ENCODE measurements at regions not wholly inside any gene's neighbourhood (a gene's known extent, or its start where the extent isn't known, plus 50 kb on each side); places are given as distances from the start of the nearest gene placed in this dataset.

DNA sequence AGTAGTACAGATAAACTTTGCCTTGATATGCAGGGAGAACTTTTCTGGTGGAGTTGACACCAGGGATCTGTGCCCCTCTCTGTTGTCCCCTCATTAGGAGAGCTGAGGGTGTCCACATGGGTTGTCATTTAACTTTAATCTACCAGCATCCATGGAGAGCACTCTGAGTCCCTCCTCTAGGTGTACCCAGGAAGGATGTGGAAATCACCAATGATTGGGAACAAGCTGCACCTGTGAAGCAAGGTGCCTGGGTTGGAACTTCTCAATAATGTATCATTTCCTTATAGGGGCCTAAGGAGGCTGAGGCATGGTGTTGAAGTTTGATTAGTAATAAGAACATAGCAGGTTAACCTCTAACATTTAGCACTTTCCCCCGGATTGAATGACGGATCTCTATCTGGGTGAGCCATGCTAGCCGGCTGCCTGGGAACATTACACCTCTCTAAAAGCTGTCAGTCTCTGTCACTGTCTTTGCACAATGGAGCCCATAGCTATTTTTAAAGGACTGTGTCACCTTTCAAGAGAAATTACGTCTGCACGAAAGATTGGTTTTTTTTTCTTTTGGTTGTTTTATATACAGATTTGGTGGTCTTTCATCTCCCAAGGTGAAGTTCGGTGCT lies 239.3 kb downstream of the MAF start:
- CTCF ChIA-PET, result no interaction called here
- Histone ChIP-seq H3K9me3 (ENCODE audit: control insufficient read depth, insufficient read depth, low read depth, low read length) (no peaks in the 10 kb centered on the region), H3K27ac (ENCODE audit: low read length) (no peak overlapping the region), H3K4me1 (ENCODE audit: control insufficient read depth, insufficient read depth, low read length) (no peaks in the 10 kb centered on the region), H3K27me3 (ENCODE audit: control insufficient read depth, insufficient read depth, low read length) (no peaks in the 10 kb centered on the region), H3K36me3 (ENCODE audit: control insufficient read depth, insufficient read depth, low read length) (no peaks in the 10 kb centered on the region), H3K4me3 (ENCODE audit: low read depth in 2 of 2, low read length in 2 of 2) (no peak overlapping the region)
- TF ChIP-seq POLR2AphosphoS5 (IDR thresholded peaks at IDR 0.05; ENCODE audit: low read depth, low read length) (no peak), SIN3A (IDR thresholded peaks at IDR 0.05; ENCODE audit: borderline replicate concordance, insufficient read depth, low read depth, low read length) (no peak), TCF7L2 (IDR thresholded peaks at IDR 0.05; ENCODE audit: low read depth, low read length) (no peak)
- TF ChIP-seq, protein P1, sequence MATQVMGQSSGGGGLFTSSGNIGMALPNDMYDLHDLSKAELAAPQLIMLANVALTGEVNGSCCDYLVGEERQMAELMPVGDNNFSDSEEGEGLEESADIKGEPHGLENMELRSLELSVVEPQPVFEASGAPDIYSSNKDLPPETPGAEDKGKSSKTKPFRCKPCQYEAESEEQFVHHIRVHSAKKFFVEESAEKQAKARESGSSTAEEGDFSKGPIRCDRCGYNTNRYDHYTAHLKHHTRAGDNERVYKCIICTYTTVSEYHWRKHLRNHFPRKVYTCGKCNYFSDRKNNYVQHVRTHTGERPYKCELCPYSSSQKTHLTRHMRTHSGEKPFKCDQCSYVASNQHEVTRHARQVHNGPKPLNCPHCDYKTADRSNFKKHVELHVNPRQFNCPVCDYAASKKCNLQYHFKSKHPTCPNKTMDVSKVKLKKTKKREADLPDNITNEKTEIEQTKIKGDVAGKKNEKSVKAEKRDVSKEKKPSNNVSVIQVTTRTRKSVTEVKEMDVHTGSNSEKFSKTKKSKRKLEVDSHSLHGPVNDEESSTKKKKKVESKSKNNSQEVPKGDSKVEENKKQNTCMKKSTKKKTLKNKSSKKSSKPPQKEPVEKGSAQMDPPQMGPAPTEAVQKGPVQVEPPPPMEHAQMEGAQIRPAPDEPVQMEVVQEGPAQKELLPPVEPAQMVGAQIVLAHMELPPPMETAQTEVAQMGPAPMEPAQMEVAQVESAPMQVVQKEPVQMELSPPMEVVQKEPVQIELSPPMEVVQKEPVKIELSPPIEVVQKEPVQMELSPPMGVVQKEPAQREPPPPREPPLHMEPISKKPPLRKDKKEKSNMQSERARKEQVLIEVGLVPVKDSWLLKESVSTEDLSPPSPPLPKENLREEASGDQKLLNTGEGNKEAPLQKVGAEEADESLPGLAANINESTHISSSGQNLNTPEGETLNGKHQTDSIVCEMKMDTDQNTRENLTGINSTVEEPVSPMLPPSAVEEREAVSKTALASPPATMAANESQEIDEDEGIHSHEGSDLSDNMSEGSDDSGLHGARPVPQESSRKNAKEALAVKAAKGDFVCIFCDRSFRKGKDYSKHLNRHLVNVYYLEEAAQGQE (IDR thresholded peaks at IDR 0.05; ENCODE audit: insufficient read depth in 1 of 2, low read depth in 2 of 2, low read length in 1 of 2), result no peak
- TF ChIP-seq, protein P2, sequence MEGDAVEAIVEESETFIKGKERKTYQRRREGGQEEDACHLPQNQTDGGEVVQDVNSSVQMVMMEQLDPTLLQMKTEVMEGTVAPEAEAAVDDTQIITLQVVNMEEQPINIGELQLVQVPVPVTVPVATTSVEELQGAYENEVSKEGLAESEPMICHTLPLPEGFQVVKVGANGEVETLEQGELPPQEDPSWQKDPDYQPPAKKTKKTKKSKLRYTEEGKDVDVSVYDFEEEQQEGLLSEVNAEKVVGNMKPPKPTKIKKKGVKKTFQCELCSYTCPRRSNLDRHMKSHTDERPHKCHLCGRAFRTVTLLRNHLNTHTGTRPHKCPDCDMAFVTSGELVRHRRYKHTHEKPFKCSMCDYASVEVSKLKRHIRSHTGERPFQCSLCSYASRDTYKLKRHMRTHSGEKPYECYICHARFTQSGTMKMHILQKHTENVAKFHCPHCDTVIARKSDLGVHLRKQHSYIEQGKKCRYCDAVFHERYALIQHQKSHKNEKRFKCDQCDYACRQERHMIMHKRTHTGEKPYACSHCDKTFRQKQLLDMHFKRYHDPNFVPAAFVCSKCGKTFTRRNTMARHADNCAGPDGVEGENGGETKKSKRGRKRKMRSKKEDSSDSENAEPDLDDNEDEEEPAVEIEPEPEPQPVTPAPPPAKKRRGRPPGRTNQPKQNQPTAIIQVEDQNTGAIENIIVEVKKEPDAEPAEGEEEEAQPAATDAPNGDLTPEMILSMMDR (IDR thresholded peaks at IDR 0.05), result no peak
- no peak for DNase-seq (ENCODE audit: low read depth, low spot score)
- in situ Hi-C loops (cut with HindIII; ENCODE audit: low pct_unique_long_range_greater_than_20kb, low sequenced_read_pairs) (no loop called here), intact Hi-C loops (cut with micrococcal nuclease; ENCODE audit: unreplicated experiment) (no loop called here)
- ATAC-seq, result no peak
- POLR2A ChIA-PET, result no interaction called here
- no TSS peak for BruUV-seq (replicated peaks)

DNA sequence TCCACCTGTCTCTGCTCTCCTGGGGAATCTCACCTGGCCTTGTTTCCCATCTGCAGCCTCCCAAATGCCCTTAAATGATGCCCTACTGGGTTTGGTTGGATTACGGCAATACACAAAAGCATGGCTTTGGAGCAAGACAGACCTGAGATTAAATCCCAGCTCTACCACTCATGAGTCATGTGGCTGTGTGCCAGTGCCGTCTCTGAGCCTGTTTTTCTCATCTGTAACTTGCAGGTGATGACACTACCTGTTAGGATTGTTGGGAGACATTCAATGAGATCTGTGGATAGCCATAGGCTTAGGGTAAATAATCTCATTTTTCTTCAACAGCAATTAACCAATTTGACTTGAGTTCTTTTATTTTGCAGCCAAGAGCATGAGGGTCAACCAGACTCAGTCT lies 240.3 kb downstream of the MAF start:
- Histone ChIP-seq H3K4me3 (ENCODE audit: low read depth in 2 of 2, low read length in 2 of 2) (no peak overlapping the region), H3K9me3 (ENCODE audit: control insufficient read depth, insufficient read depth, low read depth, low read length) (no peaks in the 10 kb centered on the region), H3K27ac (ENCODE audit: low read length) (no peak overlapping the region), H3K4me1 (ENCODE audit: control insufficient read depth, insufficient read depth, low read length) (no peaks in the 10 kb centered on the region), H3K36me3 (ENCODE audit: control insufficient read depth, insufficient read depth, low read length) (no peaks in the 10 kb centered on the region), H3K27me3 (ENCODE audit: control insufficient read depth, insufficient read depth, low read length) (no peaks in the 10 kb centered on the region)
- ChIA-PET POLR2A (no interaction called here), CTCF (no interaction called here)
- no TSS peak for BruUV-seq (replicated peaks)
- intact Hi-C loops (cut with micrococcal nuclease; ENCODE audit: unreplicated experiment), result no loop called here
- DNase-seq (ENCODE audit: low read depth, low spot score) (no peak), ATAC-seq (no peak)
- in situ Hi-C loops (cut with HindIII; ENCODE audit: low pct_unique_long_range_greater_than_20kb, low sequenced_read_pairs), result no loop called here
- TF ChIP-seq, protein P1 (IDR thresholded peaks at IDR 0.05; ENCODE audit: insufficient read depth in 1 of 2, low read depth in 2 of 2, low read length in 1 of 2), result no peak
- TF ChIP-seq POLR2AphosphoS5 (IDR thresholded peaks at IDR 0.05; ENCODE audit: low read depth, low read length) (no peak), SIN3A (IDR thresholded peaks at IDR 0.05; ENCODE audit: borderline replicate concordance, insufficient read depth, low read depth, low read length) (no peak), TCF7L2 (IDR thresholded peaks at IDR 0.05; ENCODE audit: low read depth, low read length) (no peak)
- TF ChIP-seq, protein P2 (IDR thresholded peaks at IDR 0.05), result no peak
